ENCODE measurements at regions not wholly inside any gene's neighbourhood (a gene's known extent, or its start where the extent isn't known, plus 50 kb on each side); places are given as distances from the start of the nearest gene placed in this dataset.

- TF ChIP-seq EZH2 (IDR thresholded peaks at IDR 0.05) = no peak
- TF ChIP-seq, protein P1, sequence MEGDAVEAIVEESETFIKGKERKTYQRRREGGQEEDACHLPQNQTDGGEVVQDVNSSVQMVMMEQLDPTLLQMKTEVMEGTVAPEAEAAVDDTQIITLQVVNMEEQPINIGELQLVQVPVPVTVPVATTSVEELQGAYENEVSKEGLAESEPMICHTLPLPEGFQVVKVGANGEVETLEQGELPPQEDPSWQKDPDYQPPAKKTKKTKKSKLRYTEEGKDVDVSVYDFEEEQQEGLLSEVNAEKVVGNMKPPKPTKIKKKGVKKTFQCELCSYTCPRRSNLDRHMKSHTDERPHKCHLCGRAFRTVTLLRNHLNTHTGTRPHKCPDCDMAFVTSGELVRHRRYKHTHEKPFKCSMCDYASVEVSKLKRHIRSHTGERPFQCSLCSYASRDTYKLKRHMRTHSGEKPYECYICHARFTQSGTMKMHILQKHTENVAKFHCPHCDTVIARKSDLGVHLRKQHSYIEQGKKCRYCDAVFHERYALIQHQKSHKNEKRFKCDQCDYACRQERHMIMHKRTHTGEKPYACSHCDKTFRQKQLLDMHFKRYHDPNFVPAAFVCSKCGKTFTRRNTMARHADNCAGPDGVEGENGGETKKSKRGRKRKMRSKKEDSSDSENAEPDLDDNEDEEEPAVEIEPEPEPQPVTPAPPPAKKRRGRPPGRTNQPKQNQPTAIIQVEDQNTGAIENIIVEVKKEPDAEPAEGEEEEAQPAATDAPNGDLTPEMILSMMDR (IDR thresholded peaks at IDR 0.05) = no peak
Measured at GRCh38 chr6:126821706-126822105, 296.8 kb upstream of the RSPO3 start.

All from neural progenitor cell (in vitro differentiated cells).